ENCODE measurements at regions not wholly inside any gene's neighbourhood (a gene's known extent, or its start where the extent isn't known, plus 50 kb on each side); places are given as distances from the start of the nearest gene placed in this dataset.
A peak's percentile ranks its signal among the peaks of the same experiment; 100 is the strongest.

- DNase-seq (ENCODE audit: low read depth, low spot score) = no peak
Measured at GRCh38 chr5:103463261-103463660, 99.3 kb downstream of the NUDT12 start.

GRCh38 chr5:103461243-103461642 is 101.3 kb downstream of the NUDT12 start:
- no peak for DNase-seq (ENCODE audit: low read depth, low spot score)

- no peak for DNase-seq (ENCODE audit: low read depth, low spot score)
Measured at GRCh38 chr5:103458497-103459040, 104.0 kb downstream of the NUDT12 start.

GRCh38 chr5:103456476-103456875 is 106.1 kb downstream of the NUDT12 start:
- DNase-seq (ENCODE audit: low read depth, low spot score) = no peak

GRCh38 chr5:103455796-103456195 is 106.8 kb downstream of the NUDT12 start:
- no peak for DNase-seq (ENCODE audit: low read depth, low spot score)

GRCh38 chr5:103454770-103455169 is 107.8 kb downstream of the NUDT12 start:
- no peak for DNase-seq (ENCODE audit: low read depth, low spot score)

- no peak for DNase-seq (ENCODE audit: low read depth, low spot score)
Measured at GRCh38 chr5:103452666-103453065, 109.9 kb downstream of the NUDT12 start.

- DNase-seq (ENCODE audit: low read depth, low spot score) = no peak
Measured at GRCh38 chr5:103452089-103452488, 110.5 kb downstream of the NUDT12 start.

GRCh38 chr5:103451261-103451660 is 111.3 kb downstream of the NUDT12 start:
- no peak for DNase-seq (ENCODE audit: low read depth, low spot score)

GRCh38 chr5:103450333-103451061 is 112.1 kb downstream of the NUDT12 start:
- DNase-seq (ENCODE audit: low read depth, low spot score) = no peak

GRCh38 chr5:103446813-103447212 is 115.8 kb downstream of the NUDT12 start:
- DNase-seq (ENCODE audit: low read depth, low spot score) = no peak

- no peak for DNase-seq (ENCODE audit: low read depth, low spot score)
Measured at GRCh38 chr5:103445426-103446035, 117.1 kb downstream of the NUDT12 start.

- no peak for DNase-seq (ENCODE audit: low read depth, low spot score)
Measured at GRCh38 chr5:103444333-103445038, 118.1 kb downstream of the NUDT12 start.

GRCh38 chr5:103442750-103443149 is 119.8 kb downstream of the NUDT12 start:
- no peak for DNase-seq (ENCODE audit: low read depth, low spot score)

GRCh38 chr5:103441523-103441922 is 121.1 kb downstream of the NUDT12 start:
- DNase-seq (ENCODE audit: low read depth, low spot score) = no peak

GRCh38 chr5:103439007-103439406 is 123.6 kb downstream of the NUDT12 start:
- DNase-seq (ENCODE audit: low read depth, low spot score) = no peak

GRCh38 chr5:103436656-103437055 is 125.9 kb downstream of the NUDT12 start:
- no peak for DNase-seq (ENCODE audit: low read depth, low spot score)

GRCh38 chr5:103436112-103436511 is 126.5 kb downstream of the NUDT12 start:
- DNase-seq (ENCODE audit: low read depth, low spot score) = no peak

GRCh38 chr5:103435136-103435889 is 127.3 kb downstream of the NUDT12 start:
- no peak for DNase-seq (ENCODE audit: low read depth, low spot score)

- DNase-seq (ENCODE audit: low read depth, low spot score) = peak; percentile 35
Measured at GRCh38 chr5:103434057-103434456, 128.5 kb downstream of the NUDT12 start.

- no peak for DNase-seq (ENCODE audit: low read depth, low spot score)
Measured at GRCh38 chr5:103433211-103433610, 129.4 kb downstream of the NUDT12 start.

GRCh38 chr5:103428923-103429322 is 133.7 kb downstream of the NUDT12 start:
- DNase-seq (ENCODE audit: low read depth, low spot score) = no peak
